GM12878 (cell line): ENCODE measurements at regions not wholly inside any gene's neighbourhood (a gene's known extent, or its start where the extent isn't known, plus 50 kb on each side); places are given as distances from the start of the nearest gene placed in this dataset.

Experiments
- ATAC-seq: fragments of 200-7000 bp; cut with Tn5 transposase; 3 replicates; pipeline ENCODE4 v1.9.1; 2020; ENCODE audit warnings: mild to moderate bottlenecking, moderate library complexity
- BruUV-seq: library from RNA; stranded (reverse); fragments of 400-500 nt; replicated peaks from 2 replicates; lab custom pipeline; 2021; lab: Mats Ljungman, UMichigan
- CTCF ChIA-PET: fragments of 300-600 bp; sonication (Branson Sonifier 250); formaldehyde crosslinking; extraction: SDS; loops from one replicate; lab custom pipeline; 2021; ENCODE audit warnings: inconsistent platforms; lab: Yijun Ruan, JAX
- POLR2A ChIA-PET: fragments of 350-600 bp; formaldehyde crosslinking; extraction: SDS; loops from one replicate; lab custom pipeline; 2021; ENCODE audit warnings: inconsistent platforms; lab: Charles Lee
- RAD21 ChIA-PET: fragments of 300-600 bp; sonication (Branson Sonifier 250); formaldehyde crosslinking; loops from one replicate; lab custom pipeline; 2023; ENCODE audit warnings: antibody characterized with exemption; ENCODE audit not compliant: unreplicated experiment; lab: Charles Lee
- SMC1A ChIA-PET: fragments of 300-600 bp; sonication (Branson Sonifier 250); formaldehyde crosslinking; loops from one replicate; lab custom pipeline; 2023; ENCODE audit not compliant: unreplicated experiment, uncharacterized antibody; lab: Charles Lee
- DNase-seq: peaks from one replicate; pipeline ENCODE4 v3.0.0-alpha.2; 2011; ENCODE audit warnings: low read depth, low spot score
- FAIRE-seq: peaks from 3 replicates; lab custom pipeline; 2011; peaks lifted over from hg19 to GRCh38; lab: Jason Lieb, UNC
- H2AFZ ChIP-seq: 2 replicates; pipeline ENCODE4 v1.6.0; 2011; ENCODE audit warnings: low read depth, low read length, control low read depth; ENCODE audit not compliant: control insufficient read depth
- H3K27ac ChIP-seq: 2 replicates; pipeline ENCODE4 v1.5.1; 2011; ENCODE audit warnings: control low read depth; ENCODE audit not compliant: control insufficient read depth, insufficient read depth
- H3K27me3 ChIP-seq, 2 experiments: replicated peaks in 1 of 2; 2 replicates each; pipeline versions ENCODE4 v1.6.0 to v1.6.1; 2011; ENCODE audit warnings: low read length in 1 of 2; ENCODE audit not compliant: control insufficient read depth in 2 of 2, insufficient read depth in 2 of 2
- H3K36me3 ChIP-seq, 2 experiments: 2 replicates each; pipeline ENCODE4 v1.5.1; 2011; ENCODE audit warnings: low read length in 1 of 2; ENCODE audit not compliant: control insufficient read depth in 2 of 2, insufficient read depth in 2 of 2
- H3K4me1 ChIP-seq: 2 replicates; pipeline ENCODE4 v1.6.1; 2011; ENCODE audit warnings: mild to moderate bottlenecking, low read length, moderate library complexity, mixed read lengths; ENCODE audit not compliant: control insufficient read depth, insufficient read depth
- H3K4me2 ChIP-seq: 2 replicates; pipeline ENCODE4 v1.6.0; 2011; ENCODE audit warnings: control low read depth; ENCODE audit not compliant: control insufficient read depth, insufficient read depth
- H3K4me3 ChIP-seq: fragments of 200-600 bp; sonication (generic); 2 replicates; pipeline ENCODE4 v1.5.1; 2016
- H3K79me2 ChIP-seq: 2 replicates; pipeline ENCODE4 v1.6.0; 2011; ENCODE audit warnings: low read length; ENCODE audit not compliant: control insufficient read depth, insufficient read depth
- H3K9ac ChIP-seq: 2 replicates; pipeline ENCODE4 v1.8.0; 2011; ENCODE audit warnings: low read length, control low read depth, mixed read lengths; ENCODE audit not compliant: control insufficient read depth, insufficient read depth
- H3K9me3 ChIP-seq: replicated peaks from 3 replicates; pipeline ENCODE4 v1.5.1; 2011; ENCODE audit warnings: mild to moderate bottlenecking, low read length; ENCODE audit not compliant: control insufficient read depth, insufficient read depth
- H4K20me1 ChIP-seq: 2 replicates; pipeline ENCODE4 v1.6.0; 2011; ENCODE audit not compliant: control insufficient read depth, insufficient read depth
- BCLAF1 ChIP-seq: fragments of 450-650 bp; IDR thresholded peaks from 2 replicates; pipeline ENCODE4 v1.6.1; 2017; ENCODE audit warnings: antibody characterized with exemption, mild to moderate bottlenecking, moderate library complexity
- CEBPB ChIP-seq, 2 experiments: fragments of 150-350 bp in 1 of 2; IDR thresholded peaks; 2 replicates each; pipeline ENCODE4 v1.6.1; 2012 to 2014; ENCODE audit warnings: low read depth in 2 of 2, low read length in 2 of 2, borderline replicate concordance in 1 of 2, inconsistent platforms in 1 of 2
- EP300 ChIP-seq, 2 experiments: fragments of 150-350 bp in 1 of 2; IDR thresholded peaks; 2 replicates each; pipeline ENCODE4 v1.6.1; 2011 to 2012; ENCODE audit warnings: low read depth in 2 of 2, low read length in 2 of 2, borderline replicate concordance in 1 of 2, improper control_type of control experiment in 1 of 2, inconsistent platforms in 1 of 2; ENCODE audit not compliant: control insufficient read depth in 1 of 2
- ETV6 ChIP-seq, 2 experiments: fragments of 450-650 bp in 1 of 2; IDR thresholded peaks in 1 of 2; conservative IDR thresholded peaks in 1 of 2; 2 replicates each; pipeline ENCODE4 v1.6.1; 2014; ENCODE audit warnings: antibody characterized with exemption in 1 of 2, borderline replicate concordance in 1 of 2, low read depth in 1 of 2, mild to moderate bottlenecking in 1 of 2, moderate library complexity in 1 of 2
- IRF3 ChIP-seq: fragments of 450-650 bp; IDR thresholded peaks from 2 replicates; pipeline ENCODE4 v1.6.1; 2014; ENCODE audit warnings: mild to moderate bottlenecking
- NFYB ChIP-seq: IDR thresholded peaks from 2 replicates; pipeline ENCODE4 v1.6.1; 2011; ENCODE audit warnings: low read depth, mild to moderate bottlenecking, low read length, improper control_type of control experiment, moderate library complexity; ENCODE audit not compliant: insufficient read depth
- RELA ChIP-seq: fragments of 450-650 bp; IDR thresholded peaks from 2 replicates; pipeline ENCODE4 v1.8.0; 2014; ENCODE audit warnings: borderline replicate concordance; ENCODE audit not compliant: partially characterized antibody
- RUNX3 ChIP-seq: IDR thresholded peaks from 2 replicates; pipeline ENCODE4 v1.6.1; 2012; ENCODE audit warnings: low read length, inconsistent platforms
- SUZ12 ChIP-seq: fragments of 200-600 bp; sonication (generic); IDR thresholded peaks from one replicate; pipeline ENCODE4 v1.6.1; 2018; ENCODE audit warnings: antibody characterized with exemption, mild to moderate bottlenecking; ENCODE audit not compliant: unreplicated experiment
- WGBS: methylation state at CpG from one replicate; pipeline ENCODE4 v1.1.6; 2016; ENCODE audit warnings: low lambda C conversion rate; ENCODE audit not compliant: insufficient replicate concordance, insufficient coverage; ENCODE audit errors: missing lambda C conversion rate; 5-methylcytosine and 5-hydroxymethylcytosine counted together
- in situ Hi-C: fragments of 300-500 bp; cut with MboI; formaldehyde crosslinking; loops from 9 replicates; pipeline ENCODE4 v1.14.3; 2018; ENCODE audit warnings: mixed read lengths
- intact Hi-C: fragments of 100-400 bp; cut with micrococcal nuclease; formaldehyde crosslinking; loops from one replicate; pipeline ENCODE4 v1.14.2; 2022; ENCODE audit not compliant: unreplicated experiment

- Histone ChIP-seq H3K9me3 (no peaks in the 10 kb centered on the region), H3K27ac (no peak overlapping the region), H3K9ac (no peak overlapping the region), H3K79me2 (no peaks in the 10 kb centered on the region), H3K36me3 (no peaks in the 10 kb centered on the region), H3K4me1 (no peaks in the 10 kb centered on the region), H3K27me3 (no peaks in the 10 kb centered on the region), H2AFZ (no peak overlapping the region), H4K20me1 (no peaks in the 10 kb centered on the region), H3K4me3 (no peak overlapping the region), H3K4me2 (no peak overlapping the region)
- no TSS peak for BruUV-seq
- no peak for DNase-seq
- CTCF ChIA-PET: interaction anchor here (0.5 kb wide), 1 partner anchor 753 kb away, joined by 3 read pairs; no protein-coding TSS in a partner anchor
- POLR2A ChIA-PET: no interaction called here
- in situ Hi-C loops (no loop called here), intact Hi-C loops (no loop called here)
- SMC1A ChIA-PET: no interaction called here
- ATAC-seq: no peak
- RAD21 ChIA-PET: no interaction called here
- FAIRE-seq: no peak
- TF ChIP-seq IRF3 (no peak), ETV6 (conservative IDR thresholded peaks at IDR 0.05 in 1 of 2, IDR thresholded peaks at IDR 0.05 in 1 of 2; ENCODE audit: borderline replicate concordance in 1 of 2, low read depth in 1 of 2) (no peak), RUNX3 (no peak), SUZ12 (no peak), BCLAF1 (no peak), EP300 (IDR thresholded peaks at IDR 0.05; ENCODE audit: borderline replicate concordance in 1 of 2, control insufficient read depth in 1 of 2, low read depth in 2 of 2, low read length in 2 of 2) (no peak), RELA (no peak), NFYB (no peak), CEBPB (IDR thresholded peaks at IDR 0.05; ENCODE audit: borderline replicate concordance in 1 of 2, low read depth in 2 of 2, low read length in 2 of 2) (no peak)
- 19% methylated on average over 2 of the region's 2 CpGs for WGBS
These were observed 436.6 kb upstream of the OPRM1 start for GRCh38 chr6:153602401-153602800.
